K562 (cell line): ENCODE measurements at regions not wholly inside any gene's neighbourhood (a gene's known extent, or its start where the extent isn't known, plus 50 kb on each side); places are given as distances from the start of the nearest gene placed in this dataset.

Source experiments
- ATAC-seq: fragments of 200-7000 bp; cut with Tn5 transposase; 3 replicates; pipeline ENCODE4 v1.9.1; 2020; ENCODE audit warnings: moderate library complexity
- BruUV-seq: library from RNA; stranded (reverse); fragments of 400-500 nt; replicated peaks from 2 replicates; lab custom pipeline; 2021; lab: Mats Ljungman, UMichigan
- CTCF ChIA-PET: fragments of 300-600 bp; formaldehyde crosslinking; extraction: SDS; loops from one replicate; lab custom pipeline; 2021; ENCODE audit warnings: low intra/inter-chr PET ratio; lab: Yijun Ruan, JAX
- POLR2A ChIA-PET: fragments of 300-600, 350-650 bp; sonication (Branson Sonifier 250); formaldehyde crosslinking; extraction: SDS; loops from one replicate; lab custom pipeline; 2021; ENCODE audit warnings: antibody characterized with exemption, inconsistent platforms; lab: Yijun Ruan, JAX
- DNase-seq, 4 experiments: peaks; one replicate each; pipeline versions ENCODE4 v3.0.0 to v3.0.0-alpha.2; 2011 to 2018; ENCODE audit warnings: low spot score in 3 of 4, mixed read lengths in 3 of 4; ENCODE audit errors: extremely low read depth in 1 of 4
- FAIRE-seq: peaks from 2 replicates; lab custom pipeline; 2011; peaks lifted over from hg19 to GRCh38; lab: Jason Lieb, UNC
- H2AFZ ChIP-seq: 2 replicates; pipeline ENCODE4 v1.6.0; 2011; ENCODE audit warnings: low read depth, low read length, control low read depth, inconsistent platforms
- H3K27ac ChIP-seq: fragments of 200-600 bp; 3 replicates; pipeline ENCODE4 v1.8.0; 2011; ENCODE audit warnings: low read depth, mild to moderate bottlenecking, control low read depth, inconsistent platforms, low read length, moderate library complexity, mixed read lengths; ENCODE audit errors: extremely low read depth
- H3K27me3 ChIP-seq, 2 experiments: fragments of 300-600 bp in 1 of 2; 2 replicates in 1 of 2; 3 replicates in 1 of 2; pipeline versions ENCODE4 v1.6.0 to v1.8.0; 2011; ENCODE audit warnings: inconsistent platforms in 2 of 2, low read length in 2 of 2, mild to moderate bottlenecking in 1 of 2, mixed read lengths in 1 of 2, moderate library complexity in 1 of 2; ENCODE audit not compliant: control insufficient read depth in 2 of 2, insufficient read depth in 2 of 2
- H3K36me3 ChIP-seq: fragments of 300-600 bp; 3 replicates; pipeline ENCODE4 v1.8.0; 2011; ENCODE audit warnings: mild to moderate bottlenecking, low read length, inconsistent platforms; ENCODE audit not compliant: control insufficient read depth, insufficient read depth
- H3K4me1 ChIP-seq, 2 experiments: fragments of 200-600 bp in 1 of 2; replicated peaks in 1 of 2; 2 replicates in 1 of 2; 3 replicates in 1 of 2; pipeline versions ENCODE4 v1.5.1 to v1.8.0; 2011; ENCODE audit warnings: inconsistent platforms in 2 of 2, low read length in 2 of 2, mild to moderate bottlenecking in 1 of 2, mixed read lengths in 1 of 2, moderate library complexity in 1 of 2; ENCODE audit not compliant: control insufficient read depth in 2 of 2, insufficient read depth in 2 of 2
- H3K4me2 ChIP-seq: 2 replicates; pipeline ENCODE4 v1.6.1; 2011; ENCODE audit warnings: low read length, control low read depth, inconsistent platforms, mixed read lengths; ENCODE audit not compliant: insufficient read depth
- H3K4me3 ChIP-seq: fragments of 200-600 bp; sonication (generic), shearing (Covaris generic); 2 replicates; pipeline ENCODE4 v1.5.1; 2016; ENCODE audit warnings: control low read depth, inconsistent platforms
- H3K79me2 ChIP-seq: fragments of 200-600 bp; 3 replicates; pipeline ENCODE4 v1.8.0; 2011; ENCODE audit warnings: low read length, inconsistent platforms; ENCODE audit not compliant: control insufficient read depth, insufficient read depth
- H3K9ac ChIP-seq, 2 experiments: 2 replicates each; pipeline versions ENCODE4 v1.6.0 to v1.6.1; 2011; ENCODE audit warnings: low read depth in 2 of 2, low read length in 2 of 2, control low read depth in 1 of 2, inconsistent platforms in 1 of 2, mild to moderate bottlenecking in 1 of 2, mixed read lengths in 1 of 2; ENCODE audit not compliant: insufficient read depth in 1 of 2
- H3K9me1 ChIP-seq: one replicate; pipeline ENCODE4 v1.6.0; 2011; ENCODE audit warnings: inconsistent platforms, mild to moderate bottlenecking, low read length, moderate library complexity; ENCODE audit not compliant: control insufficient read depth, insufficient read depth
- H3K9me3 ChIP-seq: replicated peaks from 2 replicates; pipeline ENCODE4 v1.5.1; 2011; ENCODE audit warnings: low read depth, low read length, inconsistent platforms; ENCODE audit not compliant: control insufficient read depth, insufficient read depth
- H4K20me1 ChIP-seq: replicated peaks from 2 replicates; pipeline ENCODE4 v1.6.1; 2011; ENCODE audit warnings: low read length, inconsistent platforms, mixed read lengths; ENCODE audit not compliant: control insufficient read depth, insufficient read depth
- CHD7 ChIP-seq: fragments of 200-600 bp; sonication (generic); IDR thresholded peaks from one replicate; pipeline ENCODE4 v1.6.1; 2012; ENCODE audit warnings: mild to moderate bottlenecking, low read depth, low read length, inconsistent platforms
- NBN ChIP-seq: fragments of 450-650 bp; IDR thresholded peaks from 2 replicates; pipeline ENCODE4 v1.6.1; 2016; ENCODE audit warnings: low read depth, mild to moderate bottlenecking
- RBM25 ChIP-seq: fragments of 200-400 bp; formaldehyde crosslinking; IDR thresholded peaks from 2 replicates; pipeline ENCODE4 v1.6.1; 2018; ENCODE audit warnings: low read length, low read depth, moderate library complexity; ENCODE audit not compliant: severe bottlenecking
- ZFP30 ChIP-seq: fragments of 250-450 bp; sonication (Bioruptor Pico); IDR thresholded peaks from 2 replicates; pipeline ENCODE4 v1.8.0; 2022; ENCODE audit warnings: moderate library complexity, mild to moderate bottlenecking, inconsistent platforms, borderline replicate concordance
- WGBS: fragments of 100-300 bp; shearing (Covaris generic); methylation state at CpG from one replicate; pipeline ENCODE4 v1.1.6; 2016; ENCODE audit warnings: low coverage, mixed read lengths; ENCODE audit not compliant: insufficient coverage; ENCODE audit errors: missing lambda C conversion rate; 5-methylcytosine and 5-hydroxymethylcytosine counted together
- in situ Hi-C: fragments of 300-500 bp; cut with MboI; formaldehyde crosslinking; loops from 4 replicates; pipeline ENCODE4 v1.15.0; 2018; ENCODE audit warnings: inconsistent platforms, mixed read lengths
- intact Hi-C: fragments of 100-400 bp; cut with micrococcal nuclease; formaldehyde crosslinking; loops from 2 replicates; pipeline ENCODE4 v1.14.2; 2022
- TF ChIP-seq, protein P1 (sequence below): fragments of 250-450 bp; sonication (Bioruptor Pico); IDR thresholded peaks from 2 replicates; pipeline ENCODE4 v1.9.0; 2021; ENCODE audit warnings: mild to moderate bottlenecking

GRCh38 chr16:86027373-86028126 lies 128.6 kb downstream of the IRF8 start:
- no TSS peak for BruUV-seq

More at GRCh38 chr16:86027373-86028126, 128.6 kb downstream of the IRF8 start:
- H3K4me2 ChIP-seq = no peak overlapping the region
- peaks cover 0 to 8% of the 10 kb centered on the region in 2 experiments; a peak in 2 of 5 replicates for H3K27me3 ChIP-seq
- H4K20me1 ChIP-seq = no peaks in the 10 kb centered on the region
- no peak overlapping the region for H3K4me3 ChIP-seq
- POLR2A ChIA-PET = interaction anchor here (0.8 kb wide), 1 partner anchor 19 kb away, joined by 5 read pairs; no protein-coding TSS in a partner anchor
- H3K9me3 ChIP-seq = 0 out of 2 replicates have a peak, but pooled peaks cover 3% of the 10 kb centered on the region
- no peak overlapping the region for H2AFZ ChIP-seq
- intact Hi-C loops (no loop called here), in situ Hi-C loops (no loop called here)
- 3% methylated on average over 11 of the region's 11 CpGs for WGBS
- ATAC-seq = no peak
- H3K27ac ChIP-seq = no peak overlapping the region
- no peak overlapping the region for H3K9ac ChIP-seq
- no peak for FAIRE-seq
- H3K9me1 ChIP-seq = no peaks in the 10 kb centered on the region
- TF ChIP-seq ZFP30 = no peak
- TF ChIP-seq, protein P1, sequence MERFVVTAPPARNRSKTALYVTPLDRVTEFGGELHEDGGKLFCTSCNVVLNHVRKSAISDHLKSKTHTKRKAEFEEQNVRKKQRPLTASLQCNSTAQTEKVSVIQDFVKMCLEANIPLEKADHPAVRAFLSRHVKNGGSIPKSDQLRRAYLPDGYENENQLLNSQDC (CRISPR knock-in tag) = no peak
- no peak for TF ChIP-seq CHD7
- TF ChIP-seq NBN = no peak
- peak; percentile 65 for TF ChIP-seq RBM25
- CTCF ChIA-PET = no interaction called here
- no peaks in the 10 kb centered on the region for H3K36me3 ChIP-seq
- H3K4me1 ChIP-seq = no peaks in the 10 kb centered on the region
- no peak for DNase-seq
- no peaks in the 10 kb centered on the region for H3K79me2 ChIP-seq
